HG02938 (cell line): ENCODE measurements at regions not wholly inside any gene's neighbourhood (a gene's known extent, or its start where the extent isn't known, plus 50 kb on each side); places are given as distances from the start of the nearest gene placed in this dataset.

Experiments
- ATAC-seq: cut with Tn5 transposase; IDR thresholded peaks from one replicate; pipeline ENCODE4 v1.9.1; 2021; ENCODE audit warnings: mild to moderate bottlenecking, moderate library complexity; ENCODE audit not compliant: unreplicated experiment

DNA sequence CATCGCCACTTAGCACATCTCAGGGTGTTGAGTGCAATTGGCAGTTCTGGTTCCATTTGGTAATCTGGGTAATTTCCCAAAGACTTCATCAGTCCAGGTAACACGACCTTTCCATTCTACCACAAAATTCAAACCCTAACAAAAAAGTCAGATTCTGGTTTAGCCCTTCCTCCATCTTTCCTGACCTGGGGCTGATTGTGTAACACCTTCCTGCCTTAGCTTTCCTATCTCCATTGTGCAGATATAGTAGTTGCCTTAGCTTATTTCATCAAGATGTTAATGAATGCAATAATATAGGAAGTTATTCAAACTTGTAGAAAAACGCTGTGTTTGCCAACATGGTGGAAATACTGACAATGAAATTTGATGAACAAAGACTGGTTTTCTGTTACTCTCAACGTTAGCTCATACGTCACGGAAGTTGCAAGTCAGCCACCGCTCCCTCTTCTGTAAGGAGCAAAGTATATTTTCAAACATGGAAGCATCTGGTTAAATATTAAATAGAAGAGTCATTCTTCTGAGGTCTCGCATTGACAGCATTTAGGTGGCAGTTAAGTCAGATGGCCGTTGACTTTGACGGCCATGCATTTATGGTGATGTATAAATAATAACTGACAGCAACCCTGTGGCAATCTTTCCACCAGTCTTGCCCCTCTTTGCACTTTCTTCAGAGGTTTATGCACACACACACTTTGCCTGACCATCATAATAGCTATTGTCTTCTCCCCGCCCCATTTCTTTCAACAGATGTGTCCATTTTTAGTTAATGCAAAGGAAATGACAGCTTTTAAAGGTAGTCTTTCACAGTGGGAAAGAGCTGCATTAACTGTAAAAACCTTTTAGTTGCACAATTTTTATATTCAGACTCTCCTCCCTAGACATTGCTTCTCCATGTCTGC is 205.1 kb upstream of the BMPER start:
- no peak for ATAC-seq

DNA sequence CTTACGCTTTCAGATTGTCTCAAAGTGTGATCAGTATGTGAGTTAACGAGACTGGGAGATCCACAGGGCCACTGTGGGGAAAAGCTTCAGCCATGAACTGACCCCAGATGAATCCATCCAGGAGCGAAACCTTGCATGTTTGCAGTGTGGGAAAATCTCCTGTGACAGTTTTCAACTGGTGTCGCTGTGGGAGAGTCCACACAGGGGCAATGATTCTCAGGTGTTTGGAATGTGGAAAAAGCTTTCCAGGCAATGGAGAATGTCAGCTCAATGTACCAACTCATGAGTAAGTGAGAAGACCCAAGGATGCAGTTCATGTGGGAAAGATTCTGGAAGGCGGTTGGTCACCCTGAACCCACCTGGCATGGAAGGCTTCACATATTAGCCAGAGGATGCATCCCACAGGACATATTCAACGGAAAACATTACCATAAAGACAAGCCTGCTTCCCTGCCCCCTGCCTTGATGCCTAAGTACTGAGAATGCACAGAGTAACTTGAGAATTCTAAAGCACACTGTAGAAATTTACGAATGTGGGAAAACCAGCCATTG is 204.1 kb upstream of the BMPER start:
- no peak for ATAC-seq

DNA sequence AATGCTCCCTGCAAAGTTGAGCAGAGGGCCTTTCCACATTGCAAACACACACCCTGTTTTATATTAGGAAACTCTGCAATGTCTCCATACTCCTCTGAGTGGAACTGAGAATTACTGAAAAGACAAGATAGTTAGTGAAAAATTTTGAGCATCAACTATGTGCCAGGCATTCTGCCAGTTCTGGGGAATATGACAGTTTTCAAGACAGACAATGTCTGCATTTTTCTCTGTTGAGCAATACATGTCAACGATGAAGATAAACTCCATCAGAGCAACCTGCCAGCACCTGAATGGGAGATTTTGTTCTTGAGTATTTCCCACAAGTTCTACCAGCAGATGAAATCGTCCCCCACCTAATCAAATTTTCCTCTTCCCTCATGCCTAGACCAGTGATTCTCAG is 203.4 kb upstream of the BMPER start:
- no peak for ATAC-seq

DNA sequence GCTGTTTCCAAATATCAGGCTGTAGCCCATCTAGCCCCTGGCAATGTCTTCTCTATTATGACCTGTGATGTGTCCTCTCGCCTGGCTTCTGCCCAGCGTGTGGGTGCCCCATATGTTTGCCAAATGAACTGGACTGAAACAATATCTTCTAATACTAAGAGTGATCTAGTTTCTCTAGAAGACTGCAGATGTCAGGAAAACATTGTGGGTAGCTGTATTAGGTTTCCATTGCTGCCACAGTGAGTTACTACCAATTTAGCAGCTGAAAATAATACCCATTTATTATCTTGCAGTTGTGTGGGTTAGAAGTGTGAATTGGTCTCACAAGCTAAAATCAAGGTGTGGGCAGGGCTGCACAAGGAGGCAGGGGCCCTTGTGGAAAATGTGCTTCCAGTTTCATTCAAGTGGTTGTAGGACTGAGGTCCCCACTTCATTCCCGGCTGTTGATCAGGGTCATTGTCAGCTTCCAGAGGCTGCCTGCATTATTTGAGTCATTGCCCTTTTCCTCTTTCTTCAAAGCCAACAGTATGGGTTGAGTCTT is 202.8 kb upstream of the BMPER start:
- no peak for ATAC-seq

DNA sequence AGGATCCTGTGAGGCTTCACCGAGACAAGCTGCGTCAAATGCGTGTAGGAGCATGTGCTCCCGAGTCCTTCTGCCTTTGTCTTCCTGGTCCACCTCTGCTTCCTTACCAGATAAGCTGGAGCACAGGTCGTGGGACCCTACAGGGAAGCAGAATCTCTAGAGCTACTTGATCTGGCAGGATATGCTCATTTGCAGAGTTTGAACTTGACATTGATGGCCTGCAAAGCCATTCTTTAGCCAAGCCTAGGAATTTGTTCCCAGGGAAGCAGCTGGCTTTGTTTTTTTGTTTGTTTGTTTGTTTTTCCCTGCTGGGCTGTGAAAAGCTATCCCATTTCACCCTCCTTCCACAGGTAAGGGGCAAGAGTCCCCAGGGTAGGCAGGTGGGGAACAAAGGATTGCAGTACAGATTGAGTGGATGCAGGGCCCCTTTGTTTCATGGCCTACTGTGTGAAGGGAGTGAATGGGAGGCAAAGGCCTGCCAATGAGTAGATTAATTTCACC is 200.0 kb upstream of the BMPER start:
- no peak for ATAC-seq

DNA sequence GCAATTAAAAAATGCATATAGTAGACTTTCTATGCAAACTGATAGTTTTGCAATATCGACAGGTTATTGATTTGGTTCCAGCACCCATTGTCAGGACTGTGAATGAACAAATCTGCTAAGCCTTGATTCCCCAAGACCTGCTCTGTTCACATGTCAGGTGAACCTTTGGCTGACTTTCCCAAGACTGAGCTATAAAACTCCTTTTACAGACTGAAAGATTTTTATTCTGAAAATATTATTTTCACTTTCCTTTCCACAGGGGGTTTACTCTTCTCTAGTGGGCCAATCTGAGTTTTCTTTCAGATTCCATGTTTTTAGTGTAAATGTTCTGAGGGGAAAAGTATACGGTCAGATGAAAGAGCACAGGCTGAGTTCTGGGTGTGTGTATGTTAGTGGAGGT is 199.2 kb upstream of the BMPER start:
- ATAC-seq, result no peak

DNA sequence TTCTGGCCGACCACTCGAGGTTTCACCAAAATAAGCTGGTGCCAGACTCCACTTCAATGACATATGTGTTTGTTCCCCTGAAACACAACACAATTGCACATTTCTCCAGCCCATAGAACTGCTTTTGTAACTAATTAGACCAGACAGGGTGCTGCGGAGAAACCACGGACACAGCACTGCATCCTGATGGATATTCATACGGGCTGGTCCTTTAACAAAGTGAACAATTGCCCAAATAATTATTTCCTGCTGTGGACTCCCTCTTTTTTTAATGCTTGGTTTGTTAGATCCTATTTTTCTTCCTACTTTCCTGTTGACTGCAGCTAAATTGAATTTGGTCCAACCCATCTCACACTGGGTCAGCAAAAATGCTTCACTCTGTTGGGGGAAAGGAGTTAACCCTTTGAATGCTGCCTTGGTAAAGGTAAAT is 198.6 kb upstream of the BMPER start:
- ATAC-seq, result no peak

DNA sequence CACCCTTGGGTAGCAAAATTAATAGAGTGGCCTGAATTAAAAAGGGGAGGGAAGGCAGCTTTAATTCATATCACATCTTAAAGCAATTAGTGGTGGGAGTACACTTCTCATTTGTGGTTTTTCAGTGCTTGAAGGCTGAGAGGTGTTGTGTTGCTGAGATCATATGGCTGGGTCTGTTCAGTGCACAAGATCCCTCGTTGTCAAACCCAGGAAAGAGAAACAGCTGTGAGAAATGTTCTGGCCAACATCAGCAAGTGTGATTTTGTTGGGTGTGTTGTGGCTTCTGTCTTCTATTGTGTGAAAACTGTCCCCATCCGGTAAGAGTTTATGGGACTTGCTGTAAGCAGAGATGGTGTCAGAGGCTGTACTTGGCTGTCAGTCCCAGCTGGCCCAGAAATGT is 197.9 kb upstream of the BMPER start:
- ATAC-seq, result no peak

DNA sequence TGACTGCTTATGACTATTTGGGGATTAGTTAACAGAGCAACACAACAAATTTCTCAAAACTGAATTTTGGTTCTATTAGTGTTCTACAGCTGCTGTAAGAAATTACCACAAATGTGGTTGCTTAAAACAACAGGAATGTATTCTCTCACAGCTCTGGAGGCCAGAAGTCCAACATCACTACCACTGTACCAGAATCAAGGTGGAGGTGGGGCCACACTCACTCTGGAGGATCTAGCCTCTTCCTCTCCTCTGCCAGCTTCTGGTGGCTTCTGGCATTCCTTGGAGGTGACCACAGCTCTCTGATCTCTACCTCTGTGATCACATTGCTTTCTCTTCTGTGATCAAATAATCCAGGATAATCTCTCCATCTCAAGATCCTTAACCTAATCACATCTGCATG is 194.7 kb upstream of the BMPER start:
- no peak for ATAC-seq

DNA sequence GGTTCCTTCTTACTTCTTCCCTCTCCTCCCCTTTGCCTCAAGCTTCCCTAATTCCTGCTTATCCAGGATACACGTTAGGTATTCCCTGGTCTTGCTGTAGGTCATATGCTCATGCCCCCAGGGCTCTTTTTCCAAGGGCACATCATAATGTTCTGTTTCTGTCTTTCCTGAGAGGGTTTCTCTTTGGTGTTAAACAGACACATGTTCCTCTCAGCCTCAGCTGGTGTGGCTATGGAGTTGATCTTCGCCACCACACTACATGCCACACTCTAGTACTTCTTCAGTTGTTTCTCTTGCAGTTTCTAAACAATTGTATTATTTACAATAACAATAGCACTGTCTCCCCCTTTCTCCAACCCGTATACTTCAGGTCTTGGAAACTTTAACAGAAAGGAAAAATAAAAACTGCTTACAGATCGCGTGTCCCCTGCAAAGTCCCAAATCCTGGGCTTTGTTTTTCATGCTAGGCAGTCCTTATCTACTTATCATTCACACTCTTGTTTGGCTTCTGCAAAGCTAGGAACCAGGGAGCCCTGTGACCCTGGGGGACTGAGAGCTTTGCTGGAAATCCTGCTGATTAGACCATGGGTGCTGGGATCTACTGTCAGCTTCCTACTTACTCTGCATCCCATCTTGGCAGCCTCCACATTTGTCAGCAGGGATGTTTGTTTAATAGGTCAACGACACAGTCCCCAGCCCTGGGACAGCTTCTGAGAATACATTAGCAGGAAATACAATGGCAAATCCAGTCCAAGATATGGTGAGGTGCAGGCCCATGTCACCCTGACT is 193.9 kb upstream of the BMPER start:
- no peak for ATAC-seq

DNA sequence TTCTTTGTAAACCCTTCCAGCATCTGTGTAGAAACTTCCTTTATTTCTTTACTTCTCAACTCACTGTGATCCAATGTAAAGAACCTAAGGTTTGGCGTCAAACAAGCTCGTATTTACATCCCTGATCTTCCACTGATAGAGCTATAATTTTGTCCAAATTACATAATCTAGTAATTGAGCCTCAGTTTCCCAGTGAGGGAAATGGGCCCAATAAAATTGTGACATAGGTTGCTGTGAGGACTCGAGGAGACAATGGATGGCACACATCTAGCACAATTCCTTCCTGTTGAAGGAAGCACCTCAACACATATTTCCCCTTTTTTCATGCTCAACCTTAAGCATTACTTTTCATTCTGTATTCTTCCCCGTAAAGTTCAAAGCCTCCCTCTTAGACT is 193.3 kb upstream of the BMPER start:
- ATAC-seq, result no peak

DNA sequence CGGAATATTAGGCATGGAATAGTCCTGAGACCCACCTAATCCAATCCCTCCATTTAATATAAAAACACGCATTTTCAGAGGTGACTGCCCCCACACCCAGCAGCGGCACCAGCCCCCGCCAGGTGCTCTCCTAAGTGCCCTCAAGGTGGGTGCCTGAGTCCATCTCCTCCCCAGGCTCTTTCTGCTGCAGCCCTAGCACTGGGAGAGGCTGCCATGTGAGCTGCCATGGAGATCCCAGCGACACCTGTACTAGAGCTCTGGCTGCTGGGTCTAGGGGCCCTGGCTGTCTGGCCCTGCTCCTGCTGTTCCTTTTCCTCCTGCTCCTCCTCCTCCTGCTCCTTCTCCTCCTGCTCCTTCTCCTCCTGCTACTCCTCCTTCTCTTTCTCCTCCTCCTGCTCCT is 191.1 kb upstream of the BMPER start:
- no peak for ATAC-seq

DNA sequence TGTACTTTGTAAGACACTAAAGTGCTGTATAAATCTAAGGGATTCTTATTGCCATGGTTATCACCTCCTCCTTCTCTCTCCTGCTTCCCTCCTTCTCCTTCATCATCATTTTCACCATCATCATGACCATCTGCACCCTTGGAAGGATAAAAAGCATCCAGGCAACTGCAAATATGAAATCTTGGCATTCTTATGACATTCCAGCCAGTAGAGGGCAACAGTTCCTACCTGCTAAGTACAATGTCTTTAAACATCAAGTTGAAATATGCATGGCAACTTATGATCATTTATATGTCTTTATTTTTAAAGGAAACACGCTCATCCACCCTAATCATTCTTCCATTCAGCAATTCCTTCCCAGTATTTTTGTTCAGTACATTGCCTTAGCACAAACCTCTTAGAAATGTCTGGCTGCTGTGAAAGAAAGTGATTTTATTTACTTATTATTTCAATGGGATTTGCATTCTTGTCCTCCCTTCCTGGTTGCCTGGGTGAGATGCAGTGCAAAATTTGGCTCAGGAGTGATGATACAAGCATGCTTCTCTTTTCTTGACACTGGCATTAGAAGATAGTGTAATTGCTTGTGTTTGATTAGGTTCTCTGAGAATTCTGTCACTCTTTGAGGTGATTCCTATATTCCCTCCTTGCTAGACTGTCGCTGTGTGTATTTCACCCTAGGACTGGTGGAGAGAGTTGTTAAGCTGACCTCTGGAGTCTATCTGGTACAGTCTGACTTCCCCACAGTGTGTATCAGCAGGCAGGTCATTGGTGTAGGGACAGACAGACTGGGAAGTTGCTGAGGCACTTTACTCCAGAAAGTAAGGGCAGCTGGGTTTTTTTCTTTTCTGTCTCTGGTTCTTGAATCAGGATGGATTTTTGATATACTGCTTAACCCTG is 188.5 kb upstream of the BMPER start:
- no peak for ATAC-seq

DNA sequence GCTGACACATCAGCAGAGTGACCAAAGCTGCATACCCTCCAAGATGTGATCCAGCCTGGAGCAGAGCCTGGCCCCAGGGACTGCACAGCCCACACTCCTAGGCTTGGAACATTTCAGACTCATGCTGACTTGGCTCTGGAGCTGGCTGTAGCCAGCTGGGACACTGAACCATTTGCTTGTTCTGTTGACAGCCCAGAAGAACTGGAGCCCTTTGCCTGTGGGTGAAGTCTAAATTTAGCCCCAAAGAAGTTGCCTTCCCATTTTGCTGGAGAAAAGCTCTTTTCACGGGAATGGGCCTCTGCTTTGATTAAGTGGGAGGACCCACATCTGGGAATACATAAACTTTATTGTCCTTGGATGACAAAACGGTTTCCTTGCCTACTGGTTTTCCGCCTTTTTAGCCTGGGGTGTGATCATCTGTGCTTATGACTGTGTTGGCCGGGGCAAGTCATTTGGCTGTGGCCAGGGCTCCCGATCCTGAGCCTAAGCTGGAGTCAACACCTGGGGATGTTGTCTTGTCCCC is 186.2 kb upstream of the BMPER start:
- no peak for ATAC-seq

DNA sequence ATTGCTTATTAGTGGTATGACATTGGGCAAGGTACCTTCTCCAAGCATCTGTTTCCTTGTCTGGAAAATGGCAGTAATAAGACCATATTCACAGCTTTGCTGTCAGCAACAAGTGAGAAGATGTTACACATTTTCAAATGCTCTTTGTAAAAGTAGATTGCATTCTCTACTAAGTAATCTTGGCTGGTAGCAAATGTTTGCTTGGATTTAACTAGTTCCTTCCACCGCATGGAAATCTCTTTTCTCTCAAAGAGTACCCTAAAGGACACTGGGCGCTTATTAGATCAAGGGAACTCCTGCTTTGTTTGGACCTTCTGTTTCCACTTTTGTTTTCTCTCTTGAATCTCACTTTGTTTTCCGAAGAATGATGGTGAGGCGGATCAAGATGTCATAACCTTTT is 185.2 kb upstream of the BMPER start:
- no peak for ATAC-seq

DNA sequence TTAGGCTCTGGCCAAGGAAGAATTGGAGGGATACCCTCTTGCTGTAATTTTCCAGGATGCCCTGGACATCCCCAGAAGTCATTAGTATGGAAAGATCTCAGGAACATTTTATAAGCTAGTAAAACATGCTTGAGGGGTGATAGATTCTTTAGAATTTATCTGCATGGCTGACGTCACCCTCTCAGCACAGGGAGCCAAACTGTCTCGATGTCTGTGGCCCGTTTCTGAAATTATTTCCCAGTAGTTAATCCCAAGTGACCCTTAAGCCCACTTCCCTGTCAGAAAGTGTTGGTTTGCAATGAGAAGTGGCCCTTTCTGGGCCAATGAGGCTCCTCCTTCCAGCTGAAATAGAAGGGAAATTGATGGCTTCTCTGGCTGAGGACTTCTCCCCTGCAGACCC is 184.5 kb upstream of the BMPER start:
- ATAC-seq, result no peak

DNA sequence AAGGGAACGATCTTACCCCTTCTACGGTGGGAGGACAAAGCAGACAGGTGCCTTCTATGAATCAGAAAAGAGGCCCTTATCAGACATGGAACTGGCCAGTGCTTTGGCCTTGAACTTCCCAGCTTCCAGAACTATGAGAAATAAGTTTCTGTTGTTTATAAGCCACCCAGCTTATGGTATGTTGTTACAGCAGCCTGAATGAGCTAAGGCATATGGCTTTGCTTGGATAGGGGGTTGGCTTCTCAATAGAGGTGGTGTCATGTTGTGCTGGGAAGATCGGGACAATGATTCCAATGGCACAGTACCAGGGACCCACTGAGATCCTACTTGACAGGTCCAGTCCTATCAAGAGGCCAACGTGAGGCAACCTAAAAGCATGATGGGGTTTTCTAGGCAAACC is 183.4 kb upstream of the BMPER start:
- no peak for ATAC-seq

DNA sequence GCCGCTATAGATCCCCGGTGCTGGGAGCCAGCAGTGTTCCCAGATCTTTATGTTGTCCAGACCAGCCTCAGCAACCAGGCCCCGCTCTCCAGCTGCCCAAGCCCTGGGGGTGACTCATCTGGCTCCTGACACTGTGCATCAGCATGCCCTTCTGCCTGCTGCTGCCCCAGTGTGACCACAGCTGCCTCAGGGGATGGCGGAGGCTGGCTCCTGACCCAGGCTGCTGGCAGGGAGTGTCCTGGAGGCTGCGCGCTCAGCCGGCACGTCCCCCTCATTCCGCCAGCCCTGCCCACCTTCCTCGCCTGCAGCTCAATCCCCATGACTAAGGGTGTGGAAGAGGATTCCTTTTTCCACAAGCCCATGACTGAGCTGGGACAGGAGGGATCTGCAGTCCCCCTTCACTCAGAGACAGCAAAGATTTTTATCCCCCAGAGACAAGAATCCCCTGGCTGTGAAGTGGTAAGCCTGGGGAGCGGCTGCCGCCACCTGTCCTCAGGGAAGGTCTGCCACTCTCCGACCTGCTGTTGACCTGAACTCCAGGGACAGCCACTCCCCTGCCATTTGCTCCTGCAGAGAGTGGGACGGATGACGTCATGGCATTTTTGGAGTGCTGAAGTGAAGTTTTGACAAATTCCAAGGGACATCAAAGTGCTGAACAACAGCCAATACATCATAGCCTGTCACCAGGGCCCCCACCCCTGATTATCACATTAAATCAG is 182.8 kb upstream of the BMPER start:
- ATAC-seq, result no peak

DNA sequence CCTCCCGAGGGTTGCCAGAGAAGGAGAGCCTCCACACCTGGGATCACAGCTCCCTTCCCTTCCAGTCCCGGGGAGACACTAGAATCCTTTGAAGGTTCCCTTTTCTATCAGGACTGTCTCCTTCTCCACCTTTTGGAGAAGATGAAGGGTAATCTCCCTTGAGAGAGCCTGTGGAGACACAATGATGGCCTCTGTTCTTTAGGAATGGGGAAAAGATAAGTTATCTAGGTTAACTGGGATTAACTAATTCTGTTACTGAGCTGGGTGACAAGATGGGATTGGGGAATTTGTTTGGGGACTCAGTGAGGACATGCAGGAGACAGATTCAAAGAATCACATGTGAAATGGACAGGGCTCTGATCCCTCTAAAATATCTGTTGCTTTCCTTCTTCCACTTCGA is 181.1 kb upstream of the BMPER start:
- no peak for ATAC-seq
